Transverse colon (tissue), 4 donors: ENCODE measurements at regions not wholly inside any gene's neighbourhood (a gene's known extent, or its start where the extent isn't known, plus 50 kb on each side); places are given as distances from the start of the nearest gene placed in this dataset.

Experiments used
- DNase-seq: peaks from one replicate; pipeline ENCODE4 v3.0.0-alpha.2; 2019
- H3K27ac ChIP-seq, 4 donors: fragments of 200-600 bp; sonication (generic); 2 replicates each; pipeline ENCODE4 v1.5.1; 2016 to 2018; ENCODE audit warnings: inconsistent platforms in 4 of 4
- H3K27me3 ChIP-seq: fragments of 200-600 bp; sonication (generic); 2 replicates; pipeline ENCODE4 v1.5.1; 2017; ENCODE audit warnings: inconsistent platforms
- H3K36me3 ChIP-seq, 4 donors: fragments of 200-600 bp; sonication (generic); 2 replicates each; pipeline ENCODE4 v1.5.1; 2017 to 2019; ENCODE audit warnings: inconsistent platforms in 4 of 4
- H3K4me1 ChIP-seq, 4 donors: fragments of 200-600 bp; sonication (generic); 2 replicates each; pipeline ENCODE4 v1.5.1; 2017 to 2020; ENCODE audit warnings: inconsistent platforms in 4 of 4
- H3K4me3 ChIP-seq, 4 donors: fragments of 200-600 bp; sonication (generic); 1 replicate in 1 of 4; 2 replicates in 3 of 4; pipeline versions ENCODE4 v1.5.1 to v1.6.1; 2017 to 2019; ENCODE audit warnings: inconsistent platforms in 4 of 4
- H3K9me3 ChIP-seq, 2 donors: fragments of 200-600 bp; sonication (generic); 2 replicates each; pipeline ENCODE4 v1.5.1; 2017 to 2019; ENCODE audit warnings: inconsistent platforms in 2 of 2
- EP300 ChIP-seq: sonication (generic); formaldehyde crosslinking; IDR thresholded peaks from one replicate; pipeline ENCODE4 v1.6.1; 2017; ENCODE audit warnings: antibody characterized with exemption, low read depth
- POLR2A ChIP-seq: fragments of 450-650 bp; IDR thresholded peaks from one replicate; pipeline ENCODE4 v1.6.1; 2016; ENCODE audit warnings: antibody characterized with exemption, mild to moderate bottlenecking, moderate library complexity
- POLR2AphosphoS5 ChIP-seq, 3 donors: sonication (generic); formaldehyde crosslinking; IDR thresholded peaks; one replicate each; pipeline ENCODE4 v1.6.1; 2016; ENCODE audit warnings: antibody characterized with exemption in 3 of 3
- WGBS, 2 donors: methylation state at CpG; one replicate each; pipeline ENCODE4 v1.1.5; 2018; ENCODE audit warnings: low coverage in 1 of 2; 5-methylcytosine and 5-hydroxymethylcytosine counted together
- in situ Hi-C, 4 donors: fragments of 200-750 bp; cut with MboI; loops; one replicate each; pipeline versions ENCODE4 v1.15.0 to v1.15.1; 2017; ENCODE audit warnings: low sequenced_read_pairs in 3 of 4, low pct_ligation_motif_present in 1 of 4, low pct_unique_long_range_greater_than_20kb in 1 of 4
- intact Hi-C: fragments of 100-400 bp; cut with DNase I; formaldehyde crosslinking; loops from one replicate; pipeline ENCODE4 v1.15.1; 2023; ENCODE audit warnings: low total_unique reads
- TF ChIP-seq, protein P1 (sequence below), 5 experiments: fragments of 200-600 bp in 3 of 5; fragments of 450-650 bp in 2 of 5; sonication (generic) in 3 of 5; IDR thresholded peaks; 1 replicate in 2 of 5; 2 replicates in 3 of 5; pipeline ENCODE4 v1.5.1; 2016 to 2017; ENCODE audit warnings: antibody characterized with exemption in 5 of 5, inconsistent platforms in 3 of 5, mild to moderate bottlenecking in 2 of 5, moderate library complexity in 1 of 5

DNA sequence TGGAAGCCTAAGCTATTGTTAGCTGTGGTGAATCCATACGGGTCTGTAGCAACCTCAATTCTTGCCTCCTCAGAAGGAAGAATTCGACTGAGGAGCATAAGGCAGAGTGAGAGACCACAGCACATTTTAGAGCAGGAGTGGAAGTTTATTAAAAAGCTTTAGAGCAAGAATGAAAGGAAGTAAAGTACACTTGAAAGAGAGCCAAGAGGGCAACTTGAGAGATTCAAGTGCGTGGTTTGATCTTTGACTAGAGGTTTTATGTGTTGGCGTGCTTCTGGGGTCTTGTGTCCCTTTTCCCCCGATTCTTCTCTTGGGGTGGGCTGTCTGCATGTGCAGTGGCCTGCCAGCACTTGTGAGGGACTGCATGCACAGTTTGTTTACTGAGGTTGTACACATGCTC lies 880.6 kb upstream of the INTU start:
- Histone ChIP-seq H3K36me3 (no peaks in the 10 kb centered on the region), H3K27me3 (no peaks in the 10 kb centered on the region), H3K27ac (no peak overlapping the region), H3K4me1 (no peaks in the 10 kb centered on the region), H3K4me3 (no peak overlapping the region), H3K9me3 (no peaks in the 10 kb centered on the region)
- in situ Hi-C loops (no loop called here), intact Hi-C loops (no loop called here)
- WGBS, 2 donors, result 49 to 62% methylated on average over 4 to 5 of the region's 5 CpGs
- no peak for TF ChIP-seq POLR2A
- TF ChIP-seq POLR2AphosphoS5 (IDR thresholded peaks at IDR 0.05), result no peak
- TF ChIP-seq EP300, result no peak
- DNase-seq, result no peak

DNA sequence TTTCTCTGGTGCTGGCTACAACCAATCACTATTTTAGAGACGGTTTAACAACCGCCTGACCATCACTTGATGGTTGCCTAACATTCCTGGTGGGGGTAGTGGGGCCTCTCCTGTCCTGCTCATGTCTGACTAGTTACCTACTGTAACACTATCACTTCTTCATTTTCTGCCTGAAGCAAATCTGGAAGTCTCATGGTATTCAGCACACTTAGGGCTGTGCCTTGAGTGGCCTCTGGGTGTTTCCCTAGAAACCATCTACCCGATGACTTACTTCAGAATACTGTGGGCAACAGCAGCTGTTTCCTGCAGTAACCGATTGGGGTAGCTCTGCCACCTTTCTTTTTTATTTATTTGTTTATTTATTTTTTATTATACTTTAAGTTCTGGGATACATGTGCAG lies 880.1 kb upstream of the INTU start:
- Histone ChIP-seq H3K27ac (no peak overlapping the region), H3K27me3 (no peaks in the 10 kb centered on the region), H3K36me3 (no peaks in the 10 kb centered on the region), H3K4me3 (no peak overlapping the region), H3K9me3 (no peaks in the 10 kb centered on the region), H3K4me1 (no peaks in the 10 kb centered on the region)
- intact Hi-C loops (no loop called here), in situ Hi-C loops (no loop called here)
- 67 to 72% methylated on average over 4 of the region's 4 CpGs for WGBS, 2 donors
- DNase-seq, result no peak
- no peak for TF ChIP-seq EP300
- TF ChIP-seq, protein P1, sequence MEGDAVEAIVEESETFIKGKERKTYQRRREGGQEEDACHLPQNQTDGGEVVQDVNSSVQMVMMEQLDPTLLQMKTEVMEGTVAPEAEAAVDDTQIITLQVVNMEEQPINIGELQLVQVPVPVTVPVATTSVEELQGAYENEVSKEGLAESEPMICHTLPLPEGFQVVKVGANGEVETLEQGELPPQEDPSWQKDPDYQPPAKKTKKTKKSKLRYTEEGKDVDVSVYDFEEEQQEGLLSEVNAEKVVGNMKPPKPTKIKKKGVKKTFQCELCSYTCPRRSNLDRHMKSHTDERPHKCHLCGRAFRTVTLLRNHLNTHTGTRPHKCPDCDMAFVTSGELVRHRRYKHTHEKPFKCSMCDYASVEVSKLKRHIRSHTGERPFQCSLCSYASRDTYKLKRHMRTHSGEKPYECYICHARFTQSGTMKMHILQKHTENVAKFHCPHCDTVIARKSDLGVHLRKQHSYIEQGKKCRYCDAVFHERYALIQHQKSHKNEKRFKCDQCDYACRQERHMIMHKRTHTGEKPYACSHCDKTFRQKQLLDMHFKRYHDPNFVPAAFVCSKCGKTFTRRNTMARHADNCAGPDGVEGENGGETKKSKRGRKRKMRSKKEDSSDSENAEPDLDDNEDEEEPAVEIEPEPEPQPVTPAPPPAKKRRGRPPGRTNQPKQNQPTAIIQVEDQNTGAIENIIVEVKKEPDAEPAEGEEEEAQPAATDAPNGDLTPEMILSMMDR (IDR thresholded peaks at IDR 0.05), result no peak
- no peak for TF ChIP-seq POLR2A
- no peak for TF ChIP-seq POLR2AphosphoS5 (IDR thresholded peaks at IDR 0.05)

DNA sequence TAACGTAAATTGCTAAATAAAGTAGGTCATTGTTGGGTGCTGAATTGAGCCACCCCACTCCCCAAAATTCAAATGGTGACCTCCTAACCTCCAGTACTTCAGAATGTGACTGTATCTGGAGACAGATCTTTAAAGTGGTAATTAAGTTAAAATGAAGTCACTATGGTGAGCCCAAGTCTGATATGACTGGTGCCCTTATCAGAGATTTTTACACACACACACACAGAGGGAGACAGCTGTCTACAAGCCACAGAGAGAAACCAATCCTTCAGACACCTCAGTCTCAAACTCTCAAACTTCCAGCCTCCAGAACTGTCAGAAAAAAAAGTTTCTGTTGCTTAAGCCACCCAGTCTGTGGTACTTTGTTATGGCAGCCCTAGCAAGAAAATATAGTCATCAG lies 879.2 kb upstream of the INTU start:
- Histone ChIP-seq H3K36me3 (no peaks in the 10 kb centered on the region), H3K9me3 (no peaks in the 10 kb centered on the region), H3K4me3 (no peak overlapping the region), H3K4me1 (no peaks in the 10 kb centered on the region), H3K27me3 (no peaks in the 10 kb centered on the region), H3K27ac (no peak overlapping the region)
- DNase-seq, result no peak
- intact Hi-C loops (no loop called here), in situ Hi-C loops (no loop called here)
- 68 to 88% methylated on average over 1 of the region's 1 CpG for WGBS, 2 donors
- TF ChIP-seq POLR2AphosphoS5 (IDR thresholded peaks at IDR 0.05) (no peak), POLR2A (no peak), EP300 (no peak)
- TF ChIP-seq, protein P1 (IDR thresholded peaks at IDR 0.05), result no peak

DNA sequence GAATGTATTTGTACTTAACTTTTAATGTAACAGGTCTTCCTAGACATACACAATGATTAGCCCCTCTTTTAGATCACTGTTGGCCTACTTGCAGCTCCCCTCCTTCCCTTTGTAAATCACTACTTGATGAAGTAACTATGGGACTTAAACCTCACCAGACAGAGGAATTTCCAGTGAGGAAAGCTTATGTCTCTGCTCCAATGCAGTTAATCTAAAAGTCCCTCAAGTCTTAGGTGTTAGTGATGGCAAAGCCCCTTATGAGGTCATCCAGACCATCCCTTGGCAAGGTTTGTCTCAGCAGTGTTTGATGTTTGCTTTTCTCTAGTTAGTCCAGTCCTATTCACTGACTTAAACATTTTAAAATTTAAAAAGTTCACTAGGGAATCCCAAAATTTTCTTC lies 877.3 kb upstream of the INTU start:
- no peaks in the 10 kb centered on the region for H3K27me3 ChIP-seq
- intact Hi-C loops (no loop called here), in situ Hi-C loops (no loop called here)
- no peaks in the 10 kb centered on the region for H3K4me1 ChIP-seq
- H3K4me3 ChIP-seq, result no peak overlapping the region
- H3K27ac ChIP-seq, result no peak overlapping the region
- no peaks in the 10 kb centered on the region for H3K36me3 ChIP-seq
- no peak for DNase-seq
- H3K9me3 ChIP-seq, result no peaks in the 10 kb centered on the region
- no peak for TF ChIP-seq POLR2AphosphoS5 (IDR thresholded peaks at IDR 0.05)
- TF ChIP-seq EP300, result no peak
- TF ChIP-seq POLR2A, result no peak
- TF ChIP-seq, protein P1 (IDR thresholded peaks at IDR 0.05), result no peak

DNA sequence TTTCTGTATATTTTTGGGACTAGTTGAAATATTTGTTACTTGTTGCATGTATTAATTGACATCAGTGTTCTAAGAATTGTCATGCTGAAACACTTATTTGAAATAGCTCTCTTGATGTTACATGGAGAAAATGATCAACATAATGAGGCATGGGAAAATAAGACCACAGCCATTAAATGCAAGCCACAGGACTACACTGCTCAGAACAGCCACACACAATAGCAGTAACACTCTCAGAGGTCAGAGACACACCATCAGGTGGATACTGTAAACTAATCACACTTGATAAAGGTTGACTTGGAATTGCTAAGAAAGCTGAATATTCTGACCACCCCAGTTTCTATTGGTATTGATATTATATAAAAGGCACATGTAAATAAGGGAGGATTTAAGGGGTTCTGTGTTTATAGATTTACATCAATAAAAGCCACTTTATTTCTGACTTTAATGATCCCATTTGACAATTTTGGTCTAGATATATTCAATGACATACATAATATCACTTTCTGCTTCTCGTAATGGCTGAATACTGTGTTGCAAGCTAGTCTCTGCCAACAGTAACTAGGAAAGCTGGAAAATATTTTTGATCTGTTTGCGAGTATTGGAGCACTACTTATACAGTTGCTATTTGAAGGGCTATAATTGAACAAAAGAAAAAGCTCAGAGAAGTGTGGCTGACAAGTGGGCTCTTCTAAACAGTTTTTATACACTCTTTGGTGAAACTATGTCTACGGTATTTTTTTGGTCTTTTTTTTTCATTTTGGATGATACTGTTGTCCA lies 876.5 kb upstream of the INTU start:
- TF ChIP-seq, protein P1 (IDR thresholded peaks at IDR 0.05), result no peak
- TF ChIP-seq EP300 (no peak), POLR2A (no peak), POLR2AphosphoS5 (IDR thresholded peaks at IDR 0.05) (no peak)
- H3K4me1 ChIP-seq, result no peaks in the 10 kb centered on the region
- in situ Hi-C loops, result no loop called here
- WGBS, 2 donors, result 46 to 69% methylated on average over 3 of the region's 3 CpGs
- intact Hi-C loops, result no loop called here
- H3K27ac ChIP-seq, result no peak overlapping the region
- no peak overlapping the region for H3K4me3 ChIP-seq
- no peaks in the 10 kb centered on the region for H3K36me3 ChIP-seq
- no peak for DNase-seq
- H3K9me3 ChIP-seq, result no peaks in the 10 kb centered on the region
- H3K27me3 ChIP-seq, result no peaks in the 10 kb centered on the region
